Suprapubic skin (tissue), 4 donors: ENCODE measurements at regions not wholly inside any gene's neighbourhood (a gene's known extent, or its start where the extent isn't known, plus 50 kb on each side); places are given as distances from the start of the nearest gene placed in this dataset.

Source experiments
- POLR2A ChIP-seq, 2 donors: fragments of 450-650 bp; IDR thresholded peaks; one replicate each; pipeline ENCODE4 v1.6.1; 2017; ENCODE audit warnings: antibody characterized with exemption in 2 of 2, mild to moderate bottlenecking in 2 of 2, moderate library complexity in 2 of 2
- POLR2AphosphoS5 ChIP-seq, 3 donors: sonication (generic); formaldehyde crosslinking; IDR thresholded peaks; one replicate each; pipeline ENCODE4 v1.6.1; 2017; ENCODE audit warnings: antibody characterized with exemption in 3 of 3
- TF ChIP-seq, protein P1 (sequence below), 2 donors: fragments of 200-600 bp in 1 of 2; fragments of 450-650 bp in 1 of 2; sonication (generic) in 1 of 2; IDR thresholded peaks; one replicate each; pipeline ENCODE4 v1.5.1; 2016 to 2019; ENCODE audit warnings: antibody characterized with exemption in 2 of 2, mild to moderate bottlenecking in 1 of 2, moderate library complexity in 1 of 2

DNA sequence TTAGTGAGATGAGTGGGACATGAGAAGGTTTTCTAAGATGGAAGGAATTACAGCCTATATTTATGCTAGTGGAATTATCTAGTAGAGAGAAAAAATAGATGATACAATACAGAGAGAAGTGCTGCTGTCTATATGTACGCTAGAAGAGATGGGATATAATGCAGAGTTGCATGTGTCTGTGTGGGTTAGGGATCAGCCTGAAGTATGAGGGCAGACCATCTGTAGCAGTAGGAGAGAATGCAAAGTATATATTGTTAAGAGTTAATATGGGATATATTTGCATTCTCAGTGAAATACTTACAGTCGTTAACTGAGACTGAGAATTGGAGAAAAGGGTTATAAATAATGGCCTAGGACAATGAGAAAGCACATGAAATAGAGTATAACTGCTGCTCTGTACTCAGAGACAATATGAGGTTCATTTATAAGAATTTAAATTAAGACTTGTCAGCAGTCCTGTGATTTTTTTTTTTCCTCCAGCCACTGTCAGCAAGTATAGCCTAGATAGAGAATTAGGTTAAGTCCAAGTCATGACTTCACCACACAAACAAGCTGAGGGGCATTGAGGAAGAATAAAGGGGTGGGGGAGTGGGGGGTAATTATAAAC is 77.8 kb downstream of the SLITRK1 start:
- TF ChIP-seq POLR2A (IDR thresholded peaks at IDR 0.05) (no peak), POLR2AphosphoS5 (IDR thresholded peaks at IDR 0.05) (no peak)
- TF ChIP-seq, protein P1, sequence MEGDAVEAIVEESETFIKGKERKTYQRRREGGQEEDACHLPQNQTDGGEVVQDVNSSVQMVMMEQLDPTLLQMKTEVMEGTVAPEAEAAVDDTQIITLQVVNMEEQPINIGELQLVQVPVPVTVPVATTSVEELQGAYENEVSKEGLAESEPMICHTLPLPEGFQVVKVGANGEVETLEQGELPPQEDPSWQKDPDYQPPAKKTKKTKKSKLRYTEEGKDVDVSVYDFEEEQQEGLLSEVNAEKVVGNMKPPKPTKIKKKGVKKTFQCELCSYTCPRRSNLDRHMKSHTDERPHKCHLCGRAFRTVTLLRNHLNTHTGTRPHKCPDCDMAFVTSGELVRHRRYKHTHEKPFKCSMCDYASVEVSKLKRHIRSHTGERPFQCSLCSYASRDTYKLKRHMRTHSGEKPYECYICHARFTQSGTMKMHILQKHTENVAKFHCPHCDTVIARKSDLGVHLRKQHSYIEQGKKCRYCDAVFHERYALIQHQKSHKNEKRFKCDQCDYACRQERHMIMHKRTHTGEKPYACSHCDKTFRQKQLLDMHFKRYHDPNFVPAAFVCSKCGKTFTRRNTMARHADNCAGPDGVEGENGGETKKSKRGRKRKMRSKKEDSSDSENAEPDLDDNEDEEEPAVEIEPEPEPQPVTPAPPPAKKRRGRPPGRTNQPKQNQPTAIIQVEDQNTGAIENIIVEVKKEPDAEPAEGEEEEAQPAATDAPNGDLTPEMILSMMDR (IDR thresholded peaks at IDR 0.05): no peak
